Cardiac muscle cell (in vitro differentiated cells and primary cell): ENCODE measurements at regions not wholly inside any gene's neighbourhood (a gene's known extent, or its start where the extent isn't known, plus 50 kb on each side); places are given as distances from the start of the nearest gene placed in this dataset.

ENCODE experiments used
- DNase-seq, 2 donors: peaks; one replicate each; pipeline versions ENCODE4 v3.0.0 to v3.0.0-alpha.2; 2010 to 2017; ENCODE audit warnings: low read depth in 1 of 2, low spot score in 1 of 2
- H3K27ac ChIP-seq: fragments of 200-600 bp; sonication (generic); 2 replicates; pipeline ENCODE4 v1.5.1; 2016
- H3K27me3 ChIP-seq: fragments of 200-600 bp; sonication (generic); 2 replicates; pipeline ENCODE4 v1.6.0; 2016; ENCODE audit warnings: control low read depth
- H3K36me3 ChIP-seq: fragments of 200-600 bp; sonication (generic); 2 replicates; pipeline ENCODE4 v1.5.1; 2016; ENCODE audit warnings: control low read depth
- H3K4me1 ChIP-seq: fragments of 200-600 bp; sonication (generic); 2 replicates; pipeline ENCODE4 v1.8.1; 2017; ENCODE audit warnings: low read depth, mild to moderate bottlenecking, mixed run types
- H3K4me3 ChIP-seq: fragments of 200-600 bp; sonication (generic); 2 replicates; pipeline ENCODE4 v1.5.1; 2016; ENCODE audit warnings: mild to moderate bottlenecking
- H3K9me3 ChIP-seq: fragments of 200-600 bp; sonication (generic); 2 replicates; pipeline ENCODE4 v1.5.1; 2017; ENCODE audit warnings: low read depth, mild to moderate bottlenecking, control low read depth
- CTCF ChIP-seq: IDR thresholded peaks from 2 replicates; pipeline ENCODE4 v1.5.1; 2012; ENCODE audit warnings: low read depth, mild to moderate bottlenecking, low read length

GRCh38 chr11:112634995-112635737 is 326.1 kb upstream of the NCAM1 start:
- Histone ChIP-seq H3K27ac (no peak overlapping the region), H3K9me3 (no peaks in the 10 kb centered on the region), H3K4me1 (no peaks in the 10 kb centered on the region), H3K27me3 (peaks cover 4% of the 10 kb centered on the region), H3K4me3 (no peak overlapping the region), H3K36me3 (no peaks in the 10 kb centered on the region)
- no peak for DNase-seq
- TF ChIP-seq CTCF = no peak

- Histone ChIP-seq H3K27ac (no peak overlapping the region), H3K9me3 (no peaks in the 10 kb centered on the region), H3K27me3 (peaks cover 3% of the 10 kb centered on the region), H3K36me3 (no peaks in the 10 kb centered on the region), H3K4me3 (no peak overlapping the region), H3K4me1 (no peaks in the 10 kb centered on the region)
- TF ChIP-seq CTCF = no peak
- DNase-seq = no peak
These were observed 324.1 kb upstream of the NCAM1 start for GRCh38 chr11:112637076-112637475.

- no peaks in the 10 kb centered on the region for H3K9me3 ChIP-seq
- DNase-seq = no peak
- no peaks in the 10 kb centered on the region for H3K27me3 ChIP-seq
- no peak overlapping the region for H3K4me3 ChIP-seq
- H3K36me3 ChIP-seq = no peaks in the 10 kb centered on the region
- no peak for TF ChIP-seq CTCF
- no peak overlapping the region for H3K27ac ChIP-seq
- no peaks in the 10 kb centered on the region for H3K4me1 ChIP-seq
These were observed 323.3 kb upstream of the NCAM1 start for GRCh38 chr11:112637876-112638275.

GRCh38 chr11:112639469-112639868 is 321.8 kb upstream of the NCAM1 start:
- H3K27me3 ChIP-seq = no peaks in the 10 kb centered on the region
- H3K36me3 ChIP-seq = no peaks in the 10 kb centered on the region
- TF ChIP-seq CTCF = no peak
- no peaks in the 10 kb centered on the region for H3K9me3 ChIP-seq
- no peak overlapping the region for H3K27ac ChIP-seq
- no peak overlapping the region for H3K4me3 ChIP-seq
- no peaks in the 10 kb centered on the region for H3K4me1 ChIP-seq
- DNase-seq = no peak

GRCh38 chr11:112643416-112643815 is 317.8 kb upstream of the NCAM1 start:
- no peak for DNase-seq
- Histone ChIP-seq H3K27ac (no peak overlapping the region), H3K9me3 (no peaks in the 10 kb centered on the region), H3K4me1 (no peaks in the 10 kb centered on the region), H3K36me3 (no peaks in the 10 kb centered on the region), H3K27me3 (no peaks in the 10 kb centered on the region), H3K4me3 (no peak overlapping the region)
- no peak for TF ChIP-seq CTCF
